ENCODE measurements at regions not wholly inside any gene's neighbourhood (a gene's known extent, or its start where the extent isn't known, plus 50 kb on each side); places are given as distances from the start of the nearest gene placed in this dataset.

DNA sequence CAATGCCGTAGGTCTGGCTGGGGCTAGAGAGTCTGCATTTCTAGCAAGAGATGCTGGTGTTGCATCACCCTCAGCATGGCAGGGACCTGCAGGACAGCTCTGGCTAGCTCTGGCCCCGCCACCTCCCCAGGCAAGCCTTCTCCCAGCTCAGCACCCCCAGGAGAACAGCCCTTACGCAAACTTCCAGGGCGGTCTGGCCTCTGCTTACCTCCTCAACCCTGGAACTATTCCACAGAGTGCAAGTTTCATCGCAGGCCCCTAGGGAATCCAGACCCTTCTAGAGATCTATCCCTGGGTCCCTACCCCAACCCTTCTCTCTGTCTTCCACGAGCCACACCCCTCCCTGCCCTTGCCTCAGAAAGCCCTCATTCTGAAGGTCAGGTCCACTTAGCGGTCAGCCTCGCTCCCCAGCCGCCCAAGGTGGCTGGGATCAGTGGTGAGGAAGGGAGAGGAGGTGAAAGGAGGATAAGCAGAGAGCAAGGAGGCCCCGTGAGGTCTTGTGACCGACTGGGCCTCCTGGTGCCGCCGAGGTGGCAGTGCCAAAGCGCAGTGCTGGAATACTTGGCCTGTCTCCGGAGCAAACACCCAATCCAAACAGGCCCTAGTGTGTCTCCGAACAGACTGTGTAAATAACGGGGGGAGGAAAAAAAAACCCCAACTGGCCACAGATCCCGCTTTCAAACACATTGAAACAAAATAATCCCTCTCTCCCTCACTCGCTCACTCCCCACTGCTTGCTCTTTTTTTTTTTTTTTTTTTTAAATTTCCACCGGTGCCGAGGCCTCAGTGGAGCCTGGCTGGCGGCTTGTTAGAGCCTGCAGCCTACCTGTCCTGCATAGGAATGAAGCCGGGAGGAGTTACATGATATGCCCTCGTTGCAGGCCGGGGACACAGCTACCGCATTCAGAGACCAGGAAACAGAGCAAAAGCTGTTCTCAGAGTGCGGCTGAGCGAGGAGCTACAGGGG lies 380.9 kb downstream of the SOX9 start:
- H3K4me3 Mint-ChIP-seq = no peak overlapping the region
- H3K27ac Mint-ChIP-seq = no peak overlapping the region
- H3K36me3 Mint-ChIP-seq = peaks cover 4% of the 10 kb centered on the region
- peaks cover 2 to 12% (median 2%) of the 10 kb centered on the region in 3 donors for H3K9me3 Mint-ChIP-seq
- no peaks in the 10 kb centered on the region for H3K4me1 Mint-ChIP-seq
- peaks cover 2% of the 10 kb centered on the region for H3K27me3 Mint-ChIP-seq

- H3K27ac Mint-ChIP-seq = no peak overlapping the region
- no peak overlapping the region for H3K4me3 Mint-ChIP-seq
- H3K9me3 Mint-ChIP-seq = peaks cover 2 to 12% (median 4%) of the 10 kb centered on the region in 3 donors
Measured at GRCh38 chr17:72502371-72503341, 381.8 kb downstream of the SOX9 start.

DNA sequence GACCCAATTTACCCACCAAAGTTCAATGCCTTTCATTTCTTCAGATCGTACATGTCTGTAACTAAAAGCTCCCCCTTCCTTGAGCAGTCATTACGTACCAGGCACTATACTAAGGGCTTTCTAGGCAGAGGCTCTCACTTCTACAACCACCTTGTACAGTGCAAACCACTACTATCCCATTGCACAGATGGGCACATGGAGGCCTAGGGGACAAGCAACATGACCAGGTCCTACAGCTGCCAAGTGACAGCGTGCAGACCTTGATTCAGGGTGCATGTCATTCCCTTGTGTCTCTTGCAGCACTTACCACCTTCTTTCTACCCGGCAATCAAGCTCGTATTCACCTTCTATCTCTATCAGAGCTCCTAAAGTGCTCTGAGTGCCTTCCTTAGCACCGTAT lies 382.7 kb downstream of the SOX9 start:
- no peak overlapping the region for H3K27ac Mint-ChIP-seq
- H3K27me3 Mint-ChIP-seq = peaks cover 2% of the 10 kb centered on the region
- peaks cover 2 to 12% (median 4%) of the 10 kb centered on the region in 3 donors for H3K9me3 Mint-ChIP-seq
- no peak overlapping the region for H3K4me3 Mint-ChIP-seq
- peaks cover 4% of the 10 kb centered on the region for H3K36me3 Mint-ChIP-seq
- no peaks in the 10 kb centered on the region for H3K4me1 Mint-ChIP-seq

More at GRCh38 chr17:72502371-72503341, 381.8 kb downstream of the SOX9 start:
- Mint-ChIP-seq H3K36me3 (peaks cover 4% of the 10 kb centered on the region), H3K4me1 (no peaks in the 10 kb centered on the region), H3K27me3 (peaks cover 2% of the 10 kb centered on the region)

DNA sequence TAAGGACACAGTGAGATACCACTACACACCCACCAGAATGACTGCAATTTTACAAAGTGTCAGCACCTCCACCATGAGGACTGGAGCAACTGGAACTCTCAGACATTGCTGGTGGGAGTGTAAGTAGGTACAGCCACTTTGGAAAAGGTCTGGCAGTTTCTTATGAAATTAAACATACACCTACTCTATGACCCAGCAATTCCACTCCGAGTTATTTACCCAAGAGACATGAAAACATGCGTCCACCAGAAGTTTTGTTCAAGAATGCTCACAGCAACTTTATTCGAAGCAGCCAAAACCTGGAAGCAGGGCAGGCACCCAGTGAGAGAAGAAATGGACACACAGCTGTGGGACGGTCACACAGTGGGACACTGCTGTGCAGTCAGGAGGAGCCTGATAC lies 384.0 kb downstream of the SOX9 start:
- peaks cover 4% of the 10 kb centered on the region for H3K36me3 Mint-ChIP-seq
- peaks cover 2% of the 10 kb centered on the region for H3K27me3 Mint-ChIP-seq
- H3K4me1 Mint-ChIP-seq = no peaks in the 10 kb centered on the region
- no peak overlapping the region for H3K4me3 Mint-ChIP-seq
- no peak overlapping the region for H3K27ac Mint-ChIP-seq
- peaks cover 2 to 12% (median 4%) of the 10 kb centered on the region in 3 donors for H3K9me3 Mint-ChIP-seq

GRCh38 chr17:72506773-72507172 lies 386.0 kb downstream of the SOX9 start:
- Mint-ChIP-seq H3K9me3 (peaks cover 2 to 12% (median 2%) of the 10 kb centered on the region in 3 donors), H3K36me3 (peaks cover 2% of the 10 kb centered on the region), H3K27me3 (peaks cover 2% of the 10 kb centered on the region), H3K4me1 (peaks cover 0 to 4% (median 0%) of the 10 kb centered on the region in 3 donors), H3K4me3 (no peak overlapping the region), H3K27ac (no peak overlapping the region)

GRCh38 chr17:72507370-72507769 lies 386.6 kb downstream of the SOX9 start:
- Mint-ChIP-seq H3K36me3 (peaks cover 2% of the 10 kb centered on the region), H3K27ac (no peak overlapping the region), H3K27me3 (peaks cover 2% of the 10 kb centered on the region), H3K9me3 (peaks cover 2 to 12% (median 2%) of the 10 kb centered on the region in 3 donors), H3K4me3 (no peak overlapping the region), H3K4me1 (peaks cover 0 to 4% (median 0%) of the 10 kb centered on the region in 3 donors)

DNA sequence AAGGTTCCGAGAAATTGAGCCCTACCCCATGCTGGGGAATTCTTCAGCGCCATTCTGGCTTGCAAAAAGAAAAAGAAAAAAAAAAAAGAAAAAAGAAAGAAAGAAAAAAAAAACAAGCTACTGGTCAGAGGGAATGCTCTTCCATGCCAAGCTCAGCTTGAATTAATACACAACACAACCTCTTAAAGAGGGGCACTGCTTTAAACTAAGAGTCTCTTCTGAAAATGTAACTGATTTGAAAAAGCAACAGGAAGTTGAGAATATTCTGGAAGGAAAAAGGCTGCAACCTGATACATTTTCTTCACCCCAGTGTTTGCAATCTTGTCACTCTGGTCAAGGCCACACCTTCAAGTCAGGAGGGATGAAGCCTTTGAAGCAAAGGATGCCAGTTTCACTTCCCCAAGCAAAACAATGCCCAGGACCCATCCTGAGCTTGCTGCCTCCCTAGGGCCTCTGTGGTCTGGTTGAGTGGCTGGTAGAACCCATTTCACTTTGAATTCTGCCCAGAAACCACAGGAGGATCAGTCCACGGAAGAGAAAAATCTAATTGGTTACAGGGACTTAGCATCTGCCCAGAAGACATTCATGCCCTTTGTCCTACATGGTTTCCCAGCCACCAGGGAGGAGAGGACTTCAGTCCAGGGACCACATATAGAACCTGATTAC lies 389.7 kb downstream of the SOX9 start:
- Mint-ChIP-seq H3K27ac (no peak overlapping the region), H3K4me3 (no peak overlapping the region), H3K4me1 (peaks cover 0 to 4% (median 0%) of the 10 kb centered on the region in 3 donors), H3K27me3 (no peaks in the 10 kb centered on the region), H3K36me3 (no peaks in the 10 kb centered on the region), H3K9me3 (peaks cover 2 to 5% (median 2%) of the 10 kb centered on the region in 3 donors)

DNA sequence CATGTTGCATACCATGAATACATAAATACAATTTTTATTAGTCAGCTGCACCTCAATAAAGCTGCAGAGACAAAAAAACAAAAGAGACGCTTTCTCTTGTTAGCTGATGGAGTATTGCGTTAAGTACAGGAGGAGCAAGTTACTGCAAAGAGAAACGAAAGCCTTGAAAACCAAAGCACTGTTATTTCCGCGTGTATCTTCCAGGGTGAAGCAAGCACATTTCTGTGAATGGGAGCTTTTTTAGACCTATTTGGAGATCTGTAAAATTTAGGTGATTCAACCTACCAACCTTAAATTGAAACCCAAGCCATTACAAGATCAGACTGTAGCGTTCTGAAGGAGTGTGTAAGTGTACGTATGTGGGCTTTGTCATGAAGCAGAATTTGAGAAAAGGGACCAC lies 390.4 kb downstream of the SOX9 start:
- Mint-ChIP-seq H3K9me3 (peaks cover 0 to 2% (median 0%) of the 10 kb centered on the region in 3 donors), H3K27me3 (no peaks in the 10 kb centered on the region), H3K36me3 (no peaks in the 10 kb centered on the region), H3K4me3 (no peak overlapping the region), H3K27ac (no peak overlapping the region), H3K4me1 (peaks cover 0 to 8% (median 0%) of the 10 kb centered on the region in 3 donors)

DNA sequence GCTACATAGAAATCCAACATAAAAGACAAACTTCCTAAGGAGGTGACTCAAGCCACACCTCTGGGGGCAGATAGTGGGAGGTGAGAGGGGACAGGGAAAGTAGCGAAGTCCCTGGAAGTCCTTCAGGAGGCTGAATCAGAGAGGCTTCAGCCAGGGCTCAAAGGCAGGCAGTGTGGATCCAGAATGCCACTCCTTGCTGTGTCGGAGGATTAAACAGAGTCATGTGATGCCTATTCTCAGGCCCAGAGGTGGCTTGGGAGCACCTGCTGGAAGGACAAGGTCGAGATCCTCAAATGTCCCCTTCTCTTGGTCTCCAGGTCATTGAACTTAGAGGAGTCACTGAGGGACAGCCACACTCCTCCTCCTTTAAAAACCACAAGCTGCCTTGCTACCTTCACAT lies 391.1 kb downstream of the SOX9 start:
- H3K27me3 Mint-ChIP-seq = no peaks in the 10 kb centered on the region
- H3K4me3 Mint-ChIP-seq = peak overlapping the region in 1 of 4 donors; percentile 58
- H3K4me1 Mint-ChIP-seq = peaks cover 0 to 8% (median 0%) of the 10 kb centered on the region in 3 donors
- H3K36me3 Mint-ChIP-seq = no peaks in the 10 kb centered on the region
- H3K27ac Mint-ChIP-seq = no peak overlapping the region
- peaks cover 0 to 2% (median 0%) of the 10 kb centered on the region in 3 donors for H3K9me3 Mint-ChIP-seq

DNA sequence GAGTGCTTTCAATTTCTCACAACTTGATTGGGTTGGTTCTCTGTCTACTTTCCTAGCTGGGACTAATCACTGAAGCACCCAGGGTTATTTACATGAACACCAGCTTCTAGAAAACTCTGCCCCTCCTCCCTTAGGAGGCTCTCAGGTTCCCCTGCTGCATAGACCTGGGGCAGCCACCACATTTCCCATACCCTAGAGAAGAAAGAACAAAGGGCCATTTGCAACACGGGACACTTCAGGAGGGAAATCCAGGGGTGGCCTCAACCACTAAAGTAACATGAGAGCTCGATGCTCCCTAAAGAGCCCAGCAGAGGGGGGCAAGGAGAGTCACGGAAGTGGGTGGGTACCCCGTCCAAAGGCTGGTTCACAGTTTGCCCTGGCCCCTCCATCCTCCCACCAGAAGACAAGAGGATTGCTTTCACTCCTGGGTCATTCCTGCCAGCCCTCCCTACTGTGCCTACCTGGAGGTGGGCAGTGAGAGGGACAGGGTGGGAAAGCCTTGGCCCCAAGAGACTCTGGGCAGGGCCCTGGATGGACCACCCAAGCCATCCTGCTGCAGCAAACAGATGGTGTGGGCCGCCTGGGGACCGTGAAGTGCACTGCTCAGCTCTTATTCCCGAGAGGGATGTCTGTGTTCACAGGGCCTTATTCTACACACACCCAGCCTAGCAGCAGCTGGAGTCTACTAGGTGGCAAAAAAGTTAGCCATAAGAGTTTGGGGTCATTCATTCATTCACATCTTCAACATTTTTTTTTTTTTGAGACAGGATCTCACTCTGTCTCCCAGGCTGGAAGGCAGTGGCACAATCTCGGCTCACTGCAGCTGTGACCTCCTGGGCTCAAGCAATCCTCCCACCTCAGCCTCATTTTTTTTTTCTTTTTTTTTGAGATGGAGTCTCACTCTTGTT lies 392.1 kb downstream of the SOX9 start:
- no peak overlapping the region for H3K4me3 Mint-ChIP-seq
- H3K27ac Mint-ChIP-seq = no peak overlapping the region
- no peaks in the 10 kb centered on the region for H3K27me3 Mint-ChIP-seq
- peaks cover 0 to 8% (median 0%) of the 10 kb centered on the region in 3 donors for H3K4me1 Mint-ChIP-seq
- no peaks in the 10 kb centered on the region for H3K9me3 Mint-ChIP-seq
- H3K36me3 Mint-ChIP-seq = no peaks in the 10 kb centered on the region

- Mint-ChIP-seq H3K27me3 (peaks cover 2% of the 10 kb centered on the region), H3K36me3 (no peaks in the 10 kb centered on the region), H3K4me1 (peaks cover 0 to 8% (median 0%) of the 10 kb centered on the region in 3 donors), H3K4me3 (no peak overlapping the region), H3K9me3 (no peaks in the 10 kb centered on the region), H3K27ac (no peak overlapping the region)
Measured at GRCh38 chr17:72514321-72514861, 393.6 kb downstream of the SOX9 start.

DNA sequence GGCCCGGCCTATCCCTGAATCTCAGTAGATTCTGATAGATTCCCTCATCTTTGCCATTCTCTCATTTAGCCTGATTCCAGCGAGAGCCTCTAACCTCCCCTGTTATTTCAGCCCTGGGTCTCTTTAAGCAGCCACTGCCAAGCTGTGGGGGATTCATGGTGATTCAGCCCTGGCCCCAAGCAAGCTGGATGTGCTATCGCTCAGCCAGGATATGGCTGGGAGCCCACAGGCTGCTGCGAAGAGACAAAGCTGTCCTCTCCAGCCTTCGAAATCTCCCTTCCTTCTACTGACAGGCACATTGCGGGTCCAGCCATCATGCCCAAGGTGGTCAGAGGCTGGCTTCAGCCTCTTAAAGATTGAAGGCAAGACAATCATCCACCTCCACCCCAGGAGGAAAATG lies 394.1 kb downstream of the SOX9 start:
- Mint-ChIP-seq H3K4me1 (peaks cover 0 to 8% (median 0%) of the 10 kb centered on the region in 3 donors), H3K27me3 (peaks cover 2% of the 10 kb centered on the region), H3K9me3 (no peaks in the 10 kb centered on the region), H3K27ac (no peak overlapping the region), H3K4me3 (no peak overlapping the region), H3K36me3 (no peaks in the 10 kb centered on the region)

DNA sequence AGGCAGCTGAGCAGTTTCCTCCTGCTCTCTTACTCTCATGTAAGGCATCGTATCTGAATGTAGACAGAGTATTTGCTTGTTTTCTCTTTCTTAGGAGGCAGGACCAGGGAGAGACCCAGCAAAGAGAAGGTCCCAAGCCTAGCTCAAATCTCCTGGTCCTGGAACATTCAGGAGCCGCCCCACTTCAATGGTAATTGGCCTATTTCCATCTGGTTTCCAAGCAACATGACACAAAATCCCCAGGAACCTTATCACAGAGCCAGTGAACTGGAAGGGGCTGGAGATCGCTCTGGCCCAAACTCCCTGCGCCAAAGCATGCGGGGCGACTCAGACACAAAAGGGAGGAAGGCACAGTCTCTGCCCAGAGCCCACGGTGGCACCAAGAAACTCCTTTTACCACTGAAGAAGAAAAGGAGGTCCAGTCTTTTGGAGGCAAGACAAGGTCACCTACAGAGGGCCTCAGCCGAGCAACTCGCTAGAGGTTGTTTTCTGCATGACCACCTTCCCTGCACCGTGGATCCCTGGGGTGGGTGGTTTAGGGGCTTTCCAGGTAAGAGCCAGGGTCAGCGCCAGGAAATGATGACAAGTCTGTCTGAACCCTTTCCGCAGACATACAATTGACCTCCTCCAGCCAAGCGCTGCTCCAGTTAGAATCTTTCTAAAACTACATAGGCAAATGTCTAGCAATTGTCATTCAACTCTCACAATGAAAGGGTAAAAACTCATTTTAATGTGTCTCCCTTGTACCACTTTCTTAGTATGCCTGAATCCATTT lies 394.7 kb downstream of the SOX9 start:
- peaks cover 0 to 6% (median under 1%) of the 10 kb centered on the region in 3 donors for H3K4me1 Mint-ChIP-seq
- H3K27ac Mint-ChIP-seq = peak overlapping the region in 1 of 3 donors; percentile 47

More for the DNA sequence above, 394.7 kb downstream of the SOX9 start:
- no peaks in the 10 kb centered on the region for H3K9me3 Mint-ChIP-seq
- H3K4me3 Mint-ChIP-seq = no peak overlapping the region
- H3K36me3 Mint-ChIP-seq = no peaks in the 10 kb centered on the region
- peaks cover 2% of the 10 kb centered on the region for H3K27me3 Mint-ChIP-seq

Data from IgD-negative memory B cell (primary cell).